ENCODE measurements at regions not wholly inside any gene's neighbourhood (a gene's known extent, or its start where the extent isn't known, plus 50 kb on each side); places are given as distances from the start of the nearest gene placed in this dataset.

- TF ChIP-seq EZH2 (IDR thresholded peaks at IDR 0.05; ENCODE audit: borderline replicate concordance, insufficient read depth, low read depth, low read length, poor library complexity, severe bottlenecking) (no peak), CTCF (IDR thresholded peaks at IDR 0.05) (no peak)
Observed at GRCh38 chr2:120632796-120633646, 102.6 kb upstream of the GLI2 start.

Measured in B cell (primary cell).